Spleen (tissue), 11 donors: ENCODE measurements at regions not wholly inside any gene's neighbourhood (a gene's known extent, or its start where the extent isn't known, plus 50 kb on each side); places are given as distances from the start of the nearest gene placed in this dataset.

ENCODE experiments used
- DNase-seq: peaks from one replicate; pipeline ENCODE4 v3.0.0-alpha.2; 2020
- H3K27ac ChIP-seq, 8 donors: fragments of 200-600 bp; sonication (generic) in 7 of 8; 1 replicate in 4 of 8; 2 replicates in 4 of 8; pipeline versions ENCODE4 v1.5.0 to v1.8.0; 2016 to 2021; ENCODE audit warnings: inconsistent platforms in 4 of 8, mild to moderate bottlenecking in 4 of 8, moderate library complexity in 1 of 8
- H3K27me3 ChIP-seq, 7 donors: fragments of 200-600 bp; sonication (generic) in 6 of 7; replicated peaks in 1 of 7; 1 replicate in 4 of 7; 2 replicates in 3 of 7; pipeline versions ENCODE4 v1.5.0 to v1.8.0; 2016 to 2021; ENCODE audit warnings: inconsistent platforms in 3 of 7, mild to moderate bottlenecking in 1 of 7
- H3K36me3 ChIP-seq, 6 donors: fragments of 200-600 bp; sonication (generic) in 5 of 6; 1 replicate in 4 of 6; 2 replicates in 2 of 6; pipeline versions ENCODE4 v1.5.0 to v1.8.0; 2016 to 2021; ENCODE audit warnings: inconsistent platforms in 2 of 6
- H3K4me1 ChIP-seq, 6 donors: fragments of 200-600 bp; sonication (generic) in 5 of 6; 1 replicate in 3 of 6; 2 replicates in 3 of 6; pipeline versions ENCODE4 v1.5.0 to v1.8.0; 2016 to 2021; ENCODE audit warnings: inconsistent platforms in 3 of 6
- H3K4me3 ChIP-seq, 8 donors: fragments of 200-600 bp; sonication (generic) in 7 of 8; 1 replicate in 4 of 8; 2 replicates in 4 of 8; pipeline versions ENCODE4 v1.5.0 to v1.8.0; 2016 to 2021; ENCODE audit warnings: inconsistent platforms in 4 of 8, mild to moderate bottlenecking in 4 of 8, moderate library complexity in 2 of 8
- H3K9me3 ChIP-seq, 8 donors: fragments of 200-600 bp; sonication (generic) in 7 of 8; 1 replicate in 4 of 8; 2 replicates in 4 of 8; pipeline versions ENCODE4 v1.5.0 to v1.8.0; 2016 to 2021; ENCODE audit warnings: inconsistent platforms in 4 of 8
- POLR2A ChIP-seq, 3 donors: fragments of 450-650 bp; IDR thresholded peaks; one replicate each; pipeline ENCODE4 v1.5.1; 2017; ENCODE audit warnings: antibody characterized with exemption in 3 of 3, mild to moderate bottlenecking in 1 of 3
- POLR2AphosphoS5 ChIP-seq, 3 donors: sonication (generic); formaldehyde crosslinking; IDR thresholded peaks; one replicate each; pipeline ENCODE4 v1.5.1; 2017; ENCODE audit warnings: antibody characterized with exemption in 3 of 3
- WGBS, 5 donors: extraction: QIAGEN DNeasy Blood & Tissue Kit in 3 of 5; methylation state at CpG; one replicate each; pipeline versions ENCODE4 v1.1.5 to v1.1.7; 2013 to 2018; 5-methylcytosine and 5-hydroxymethylcytosine counted together
- intact Hi-C: fragments of 100-400 bp; cut with DNase I; formaldehyde crosslinking; loops from one replicate; pipeline ENCODE4 v1.15.0; 2023; ENCODE audit warnings: low total_unique reads
- TF ChIP-seq, protein P1 (sequence below), 11 experiments: fragments of 200-600 bp in 7 of 11; fragments of 450-650 bp in 4 of 11; sonication (generic) in 4 of 11; IDR thresholded peaks in 8 of 11; conservative IDR thresholded peaks in 3 of 11; 1 replicate in 7 of 11; 2 replicates in 4 of 11; pipeline versions ENCODE4 v1.4.0 to v1.8.0; 2016 to 2021; ENCODE audit warnings: antibody characterized with exemption in 11 of 11, inconsistent platforms in 4 of 11, mild to moderate bottlenecking in 1 of 11
- donor health status: healthy with polysubstance abuse.
- donor health status: DM: no; HTN: no; CAD: no; lungs with moderate emphysema.
- donor health status: DM: no; HTN: no; CAD: no.
- donor health status: Bipolar disorder and iron deficiency.
- donor health status: healthy.
- donor health status: DM: no; HTN: no; CAD: no.
- donor health status: DM: yes; HTN: yes; CAD: no.

GRCh38 chr5:106660681-106661080 lies 1010.1 kb downstream of the EFNA5 start:
- intact Hi-C loops: no loop called here
- Histone ChIP-seq H3K9me3 (peaks cover 0 to 2% (median 0%) of the 10 kb centered on the region in 8 donors), H3K4me3 (no peak overlapping the region), H3K36me3 (no peaks in the 10 kb centered on the region), H3K27me3 (no peaks in the 10 kb centered on the region), H3K27ac (no peak overlapping the region), H3K4me1 (no peaks in the 10 kb centered on the region)
- DNase-seq: no peak
- TF ChIP-seq, protein P1, sequence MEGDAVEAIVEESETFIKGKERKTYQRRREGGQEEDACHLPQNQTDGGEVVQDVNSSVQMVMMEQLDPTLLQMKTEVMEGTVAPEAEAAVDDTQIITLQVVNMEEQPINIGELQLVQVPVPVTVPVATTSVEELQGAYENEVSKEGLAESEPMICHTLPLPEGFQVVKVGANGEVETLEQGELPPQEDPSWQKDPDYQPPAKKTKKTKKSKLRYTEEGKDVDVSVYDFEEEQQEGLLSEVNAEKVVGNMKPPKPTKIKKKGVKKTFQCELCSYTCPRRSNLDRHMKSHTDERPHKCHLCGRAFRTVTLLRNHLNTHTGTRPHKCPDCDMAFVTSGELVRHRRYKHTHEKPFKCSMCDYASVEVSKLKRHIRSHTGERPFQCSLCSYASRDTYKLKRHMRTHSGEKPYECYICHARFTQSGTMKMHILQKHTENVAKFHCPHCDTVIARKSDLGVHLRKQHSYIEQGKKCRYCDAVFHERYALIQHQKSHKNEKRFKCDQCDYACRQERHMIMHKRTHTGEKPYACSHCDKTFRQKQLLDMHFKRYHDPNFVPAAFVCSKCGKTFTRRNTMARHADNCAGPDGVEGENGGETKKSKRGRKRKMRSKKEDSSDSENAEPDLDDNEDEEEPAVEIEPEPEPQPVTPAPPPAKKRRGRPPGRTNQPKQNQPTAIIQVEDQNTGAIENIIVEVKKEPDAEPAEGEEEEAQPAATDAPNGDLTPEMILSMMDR (IDR thresholded peaks at IDR 0.05 in 8 of 11, conservative IDR thresholded peaks at IDR 0.05 in 3 of 11): no peak
- TF ChIP-seq POLR2AphosphoS5 (IDR thresholded peaks at IDR 0.05) (no peak), POLR2A (IDR thresholded peaks at IDR 0.05) (no peak)

DNA sequence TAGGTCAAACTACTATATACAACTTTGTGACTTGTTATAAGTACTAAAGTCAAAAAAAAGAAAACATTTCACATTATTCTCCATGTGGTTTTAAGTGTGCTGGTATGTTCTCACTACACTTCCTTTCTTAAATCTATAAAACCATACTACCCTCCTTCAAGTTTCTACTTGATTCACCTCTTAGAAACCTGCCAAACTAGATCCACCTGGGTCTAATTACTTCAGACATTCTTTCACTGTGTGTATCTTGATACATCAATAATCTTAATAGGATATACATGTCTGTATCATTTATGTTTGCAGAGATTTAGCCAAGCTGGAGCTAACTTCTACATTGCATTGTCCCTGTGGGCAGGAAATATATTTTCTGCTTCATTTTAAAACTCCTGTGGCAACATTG lies 1012.6 kb downstream of the EFNA5 start:
- Histone ChIP-seq H3K9me3 (peaks cover 0 to 27% (median 21%) of the 10 kb centered on the region in 8 donors), H3K4me1 (no peaks in the 10 kb centered on the region), H3K4me3 (no peak overlapping the region), H3K27me3 (no peaks in the 10 kb centered on the region), H3K27ac (no peak overlapping the region), H3K36me3 (no peaks in the 10 kb centered on the region)
- intact Hi-C loops: no loop called here
- TF ChIP-seq, protein P1 (IDR thresholded peaks at IDR 0.05 in 8 of 11, conservative IDR thresholded peaks at IDR 0.05 in 3 of 11): no peak
- TF ChIP-seq POLR2AphosphoS5 (IDR thresholded peaks at IDR 0.05): no peak
- no peak for DNase-seq

DNA sequence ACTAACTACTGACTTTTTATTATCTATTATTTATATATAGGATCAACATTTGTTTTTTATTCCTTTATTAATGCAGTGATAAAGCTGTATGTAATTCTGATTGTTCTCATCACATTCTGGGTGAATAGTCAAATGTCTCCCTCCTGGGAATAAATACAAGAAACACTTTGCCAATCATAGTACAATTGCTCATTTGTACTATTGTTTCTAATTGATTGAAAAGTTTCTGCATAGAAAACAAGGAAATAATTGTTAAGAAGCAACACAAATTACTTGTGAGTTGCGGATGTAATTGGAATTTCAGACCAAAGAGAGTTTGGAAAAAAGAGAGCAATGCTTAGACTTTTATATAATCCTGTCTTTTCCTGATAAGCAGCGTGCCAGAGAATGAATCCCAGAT lies 1013.9 kb downstream of the EFNA5 start:
- TF ChIP-seq POLR2AphosphoS5 (IDR thresholded peaks at IDR 0.05): no peak
- TF ChIP-seq POLR2A (IDR thresholded peaks at IDR 0.05): no peak
- TF ChIP-seq, protein P1 (IDR thresholded peaks at IDR 0.05 in 8 of 11, conservative IDR thresholded peaks at IDR 0.05 in 3 of 11): no peak
- 83 to 92% (median 86%) methylated on average over 2 of the region's 2 CpGs for WGBS, 5 donors
- intact Hi-C loops: no loop called here
- Histone ChIP-seq H3K27ac (no peak overlapping the region), H3K4me3 (no peak overlapping the region), H3K27me3 (no peaks in the 10 kb centered on the region), H3K36me3 (no peaks in the 10 kb centered on the region), H3K9me3 (peaks cover 0 to 33% (median 21%) of the 10 kb centered on the region in 8 donors), H3K4me1 (no peaks in the 10 kb centered on the region)
- no peak for DNase-seq

GRCh38 chr5:106649031-106649430 lies 1021.7 kb downstream of the EFNA5 start:
- TF ChIP-seq POLR2AphosphoS5 (IDR thresholded peaks at IDR 0.05) (no peak), POLR2A (IDR thresholded peaks at IDR 0.05) (no peak)
- TF ChIP-seq, protein P1 (IDR thresholded peaks at IDR 0.05 in 8 of 11, conservative IDR thresholded peaks at IDR 0.05 in 3 of 11): no peak
- intact Hi-C loops: no loop called here
- H3K4me1 ChIP-seq: no peaks in the 10 kb centered on the region
- peaks cover 0 to 17% (median 6%) of the 10 kb centered on the region in 8 donors for H3K9me3 ChIP-seq
- H3K36me3 ChIP-seq: no peaks in the 10 kb centered on the region
- H3K27ac ChIP-seq: no peak overlapping the region
- H3K4me3 ChIP-seq: no peak overlapping the region
- no peak for DNase-seq
- H3K27me3 ChIP-seq: no peaks in the 10 kb centered on the region
